T-helper 1 cell treated with Interleukin-12 subunit alpha and Interleukin-12 subunit beta and Interleukin-4 antibody, amounts not matched to agents 30 ng/mL and 1 ng/mL, for 36 hours (primary cell): ENCODE measurements at regions not wholly inside any gene's neighbourhood (a gene's known extent, or its start where the extent isn't known, plus 50 kb on each side); places are given as distances from the start of the nearest gene placed in this dataset.

Source experiments
- intact Hi-C: fragments of 100-400 bp; cut with micrococcal nuclease; formaldehyde crosslinking; loops from one replicate; pipeline ENCODE4 v1.15.1; 2024

DNA sequence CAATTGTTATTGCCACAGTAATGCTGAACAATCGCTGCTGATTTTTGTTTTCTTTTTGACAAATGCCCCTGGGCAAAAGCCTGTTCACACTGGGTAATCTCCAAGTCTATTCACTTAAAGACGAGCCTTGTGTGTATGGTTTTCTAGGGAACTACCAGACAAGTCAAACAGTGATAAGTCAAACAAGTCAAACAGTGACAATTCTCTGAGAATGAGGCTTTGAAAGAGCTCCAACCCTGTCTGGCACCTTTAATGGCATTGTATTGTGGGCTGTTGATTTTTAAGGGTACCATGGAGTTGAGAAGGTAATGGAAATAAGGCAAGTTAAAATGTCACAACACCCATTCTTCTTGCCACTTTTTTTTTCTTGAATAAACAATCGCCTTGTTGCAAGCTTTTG lies 59.4 kb upstream of the TMC3 start:
- intact Hi-C loops: no loop called here

DNA sequence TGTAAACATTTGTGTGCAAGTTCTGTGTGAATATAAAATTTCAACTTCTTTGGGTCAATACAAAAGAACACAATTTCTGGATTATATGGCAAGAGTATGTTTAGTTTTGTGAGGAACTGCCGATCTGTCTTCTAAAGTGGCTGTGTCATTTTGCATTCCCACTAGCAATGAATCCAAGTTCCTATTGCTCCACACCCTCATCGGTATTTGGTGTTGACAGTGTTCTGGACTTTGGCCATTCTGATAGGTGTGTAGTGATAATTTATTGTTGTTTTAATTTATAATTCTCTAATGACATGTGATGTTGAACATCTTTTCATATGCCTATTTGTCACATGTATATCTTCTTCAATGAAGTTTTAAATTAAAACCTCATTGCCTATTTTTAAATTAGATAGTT lies 58.2 kb upstream of the TMC3 start:
- intact Hi-C loops: no loop called here

DNA sequence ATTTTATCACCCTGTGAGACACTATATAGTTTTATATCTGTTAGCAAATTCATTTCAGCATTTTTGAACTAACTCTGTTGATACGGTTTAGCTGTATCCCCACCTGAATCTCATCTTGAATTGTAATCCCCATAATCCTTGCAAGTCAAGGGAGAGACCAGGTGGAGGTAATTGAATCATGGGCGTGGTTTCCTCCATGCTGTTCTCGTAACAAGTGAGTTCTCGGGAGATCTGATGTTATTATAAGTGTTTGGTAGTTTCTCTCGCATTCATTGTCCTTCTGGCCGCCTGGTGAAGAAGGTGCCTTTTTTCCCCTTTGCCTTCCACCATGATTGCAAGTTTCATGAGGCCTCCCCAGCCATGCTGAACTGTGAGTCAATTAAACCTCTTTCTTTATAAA lies 53.2 kb upstream of the TMC3 start:
- intact Hi-C loops: no loop called here

DNA sequence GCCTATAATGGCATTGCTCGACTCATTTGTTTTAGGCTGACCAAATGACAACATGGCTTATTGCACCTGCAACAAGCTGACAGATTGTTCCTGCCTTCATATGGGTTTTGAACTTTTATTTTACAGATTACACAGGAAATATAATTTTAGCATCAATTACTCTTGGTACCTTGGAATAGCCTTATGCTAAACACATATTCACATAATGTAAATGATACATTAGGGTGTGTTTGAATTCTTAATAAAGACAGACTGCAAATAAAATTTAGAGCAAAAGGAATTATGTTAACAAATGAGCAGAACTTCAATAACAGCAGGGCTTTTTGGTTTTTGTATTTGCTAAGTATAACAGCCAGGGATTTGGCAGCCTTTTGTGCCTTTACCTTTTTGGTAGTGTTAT lies 51.9 kb upstream of the TMC3 start:
- intact Hi-C loops: no loop called here
